MM.1S (cell line): ENCODE measurements at regions not wholly inside any gene's neighbourhood (a gene's known extent, or its start where the extent isn't known, plus 50 kb on each side); places are given as distances from the start of the nearest gene placed in this dataset.

Experiments used
- DNase-seq: peaks from one replicate; pipeline ENCODE4 v3.0.0-alpha.2; 2015
- H2AFZ ChIP-seq: fragments of 300-600 bp; sonication (generic); 2 replicates; pipeline ENCODE4 v1.6.0; 2016; ENCODE audit warnings: antibody characterized with exemption, low read length
- H3F3A ChIP-seq: fragments of 300-600 bp; sonication (generic); 2 replicates; pipeline ENCODE4 v1.6.1; 2016; ENCODE audit warnings: mild to moderate bottlenecking, antibody characterized with exemption, low read length, moderate library complexity, mixed read lengths; ENCODE audit not compliant: insufficient read depth
- H3K27ac ChIP-seq: fragments of 300-600 bp; sonication (generic); 2 replicates; pipeline ENCODE4 v1.5.1; 2016; ENCODE audit warnings: mild to moderate bottlenecking, low read length
- H3K27me3 ChIP-seq: fragments of 300-600 bp; sonication (generic); replicated peaks from 2 replicates; pipeline ENCODE4 v1.6.0; 2016; ENCODE audit warnings: low read length; ENCODE audit not compliant: insufficient read depth
- H3K36me3 ChIP-seq: fragments of 300-600 bp; sonication (generic); replicated peaks from 2 replicates; pipeline ENCODE4 v1.6.1; 2016; ENCODE audit warnings: mild to moderate bottlenecking, low read length, mixed read lengths; ENCODE audit not compliant: insufficient read depth
- H3K4me1 ChIP-seq: fragments of 300-600 bp; sonication (generic); 2 replicates; pipeline ENCODE4 v1.6.1; 2016; ENCODE audit warnings: low read length, mixed read lengths
- H3K4me2 ChIP-seq: fragments of 300-600 bp; sonication (generic); 2 replicates; pipeline ENCODE4 v1.6.0; 2016; ENCODE audit warnings: low read depth, low read length
- H3K4me3 ChIP-seq: fragments of 300-600 bp; sonication (generic); 2 replicates; pipeline ENCODE4 v1.5.1; 2016; ENCODE audit warnings: low read length, mixed read lengths
- H3K79me2 ChIP-seq: fragments of 300-600 bp; sonication (generic); 2 replicates; pipeline ENCODE4 v1.6.1; 2016; ENCODE audit warnings: mixed run types, low read length, mixed read lengths
- H3K9ac ChIP-seq: fragments of 300-600 bp; sonication (generic); 2 replicates; pipeline ENCODE4 v1.6.1; 2016; ENCODE audit warnings: low read length, mixed read lengths
- H3K9me2 ChIP-seq: fragments of 300-600 bp; sonication (generic); replicated peaks from 2 replicates; pipeline ENCODE4 v1.6.1; 2016; ENCODE audit warnings: mild to moderate bottlenecking, low read length, mixed read lengths; ENCODE audit not compliant: insufficient read depth
- H3K9me3 ChIP-seq: fragments of 300-600 bp; sonication (generic); replicated peaks from 2 replicates; pipeline ENCODE4 v1.6.1; 2016; ENCODE audit warnings: mild to moderate bottlenecking, low read length, mixed read lengths; ENCODE audit not compliant: insufficient read depth
- H4K20me1 ChIP-seq: fragments of 300-600 bp; sonication (generic); 2 replicates; pipeline ENCODE4 v1.6.1; 2016; ENCODE audit warnings: mild to moderate bottlenecking, low read length, moderate library complexity, mixed read lengths; ENCODE audit not compliant: insufficient read depth
- CTCF ChIP-seq: fragments of 300-600 bp; sonication (generic); IDR thresholded peaks from 2 replicates; pipeline ENCODE4 v1.5.1; 2016; ENCODE audit warnings: antibody characterized with exemption, low read length, mixed read lengths
- EZH2 ChIP-seq: fragments of 300-600 bp; sonication (generic); optimal IDR thresholded peaks from 2 replicates; pipeline ENCODE3; 2017; ENCODE audit warnings: low read depth, mild to moderate bottlenecking, antibody characterized with exemption, low read length, mixed read lengths
- EZH2phosphoT487 ChIP-seq: fragments of 300-600 bp; sonication (generic); IDR thresholded peaks from 2 replicates; pipeline ENCODE4 v1.6.1; 2018; ENCODE audit warnings: antibody characterized with exemption, low read length

DNA sequence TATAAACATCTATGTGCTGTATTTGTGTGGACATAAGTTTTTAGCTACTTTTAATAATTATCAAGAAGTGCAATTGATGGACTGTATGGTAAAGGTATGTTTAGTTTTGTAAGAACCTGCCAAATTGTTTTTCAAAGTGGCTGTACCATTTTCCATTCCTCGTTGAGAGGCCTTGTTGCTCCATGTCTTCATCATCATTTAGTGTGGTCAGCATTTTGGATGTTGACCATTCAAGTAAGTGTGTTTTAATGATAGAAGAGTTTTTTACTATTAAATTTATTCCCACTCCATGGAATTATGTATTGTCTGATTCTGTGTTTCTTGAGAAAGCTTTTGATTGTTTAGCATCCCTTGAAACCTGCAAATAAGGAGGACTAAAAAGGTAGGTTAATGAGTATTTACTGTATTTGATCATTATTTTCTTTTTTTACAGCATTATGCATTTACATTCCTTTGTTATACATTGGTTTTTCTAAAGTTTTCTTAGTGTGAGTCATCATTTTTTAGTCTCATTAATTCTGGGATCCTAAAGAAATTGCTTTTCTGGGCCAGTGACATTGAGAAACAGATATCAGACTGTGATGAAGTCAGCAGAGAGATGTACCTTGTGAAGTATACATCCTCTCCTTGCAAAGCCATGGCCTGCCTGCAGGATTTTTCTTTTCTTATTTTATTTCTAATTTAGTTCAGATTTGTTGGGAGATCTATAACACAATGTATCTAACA, 312.8 kb upstream of the PTCHD4 start:
- no peak overlapping the region for H3K9ac ChIP-seq
- no peak for DNase-seq
- no peaks in the 10 kb centered on the region for H4K20me1 ChIP-seq
- no peaks in the 10 kb centered on the region for H3K36me3 ChIP-seq
- no peaks in the 10 kb centered on the region for H3F3A ChIP-seq
- no peak for TF ChIP-seq EZH2phosphoT487
- no peak for TF ChIP-seq EZH2
- no peak for TF ChIP-seq CTCF
- H3K4me1 ChIP-seq = no peaks in the 10 kb centered on the region
- H3K9me2 ChIP-seq = no peaks in the 10 kb centered on the region
- H3K27ac ChIP-seq = no peak overlapping the region
- H3K79me2 ChIP-seq = no peaks in the 10 kb centered on the region
- H3K4me2 ChIP-seq = no peak overlapping the region
- H3K27me3 ChIP-seq = no peaks in the 10 kb centered on the region
- H2AFZ ChIP-seq = no peak overlapping the region
- no peaks in the 10 kb centered on the region for H3K9me3 ChIP-seq
- H3K4me3 ChIP-seq = no peak overlapping the region

DNA sequence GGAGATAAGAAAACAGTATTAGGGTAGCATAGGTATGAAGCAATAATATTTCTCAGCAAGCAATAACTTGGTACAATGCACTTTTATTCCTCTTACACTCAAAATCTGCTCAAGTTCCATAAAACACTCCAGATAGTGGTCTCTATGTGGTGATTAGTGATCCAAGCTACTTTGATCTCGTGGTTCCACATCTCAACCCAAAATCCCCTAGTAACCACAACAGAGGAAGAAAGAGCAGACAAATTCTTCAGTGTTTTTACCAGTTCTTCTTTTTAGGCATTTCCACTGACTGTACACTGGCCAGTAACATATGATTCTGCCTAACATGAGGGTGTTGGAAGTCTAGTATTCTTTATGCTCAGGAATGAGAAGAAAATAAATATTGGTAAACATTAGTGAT, 309.0 kb upstream of the PTCHD4 start:
- no peaks in the 10 kb centered on the region for H3F3A ChIP-seq
- no peaks in the 10 kb centered on the region for H4K20me1 ChIP-seq
- H3K36me3 ChIP-seq = no peaks in the 10 kb centered on the region
- DNase-seq = no peak
- H3K27me3 ChIP-seq = no peaks in the 10 kb centered on the region
- no peak overlapping the region for H3K4me2 ChIP-seq
- H3K4me3 ChIP-seq = no peak overlapping the region
- H3K4me1 ChIP-seq = no peaks in the 10 kb centered on the region
- H3K9ac ChIP-seq = no peak overlapping the region
- H2AFZ ChIP-seq = no peak overlapping the region
- no peak for TF ChIP-seq EZH2
- no peak for TF ChIP-seq EZH2phosphoT487
- no peak for TF ChIP-seq CTCF
- no peak overlapping the region for H3K27ac ChIP-seq
- no peaks in the 10 kb centered on the region for H3K9me3 ChIP-seq
- H3K79me2 ChIP-seq = no peaks in the 10 kb centered on the region
- H3K9me2 ChIP-seq = no peaks in the 10 kb centered on the region

DNA sequence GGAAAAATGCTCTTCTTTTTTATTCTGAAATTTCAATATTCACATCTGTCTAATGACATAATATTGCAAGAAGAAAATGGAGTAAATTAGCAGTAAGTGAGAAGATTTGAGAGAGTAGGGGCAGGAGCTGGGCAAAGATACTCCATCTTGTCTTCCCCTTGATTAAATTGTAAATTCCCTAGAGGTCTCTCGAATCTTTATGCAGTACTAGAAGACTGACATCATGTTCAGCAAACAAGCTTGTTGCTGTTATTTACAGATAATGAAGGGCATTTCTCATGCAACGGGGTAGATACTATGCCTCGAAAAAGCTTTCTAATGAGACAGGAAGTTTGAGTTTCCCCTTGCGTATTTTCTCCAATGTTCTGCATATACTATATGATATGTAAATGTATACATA, 306.9 kb upstream of the PTCHD4 start:
- no peaks in the 10 kb centered on the region for H3K27me3 ChIP-seq
- no peak overlapping the region for H3K27ac ChIP-seq
- H3K9ac ChIP-seq = no peak overlapping the region
- no peak for DNase-seq
- no peaks in the 10 kb centered on the region for H3K9me3 ChIP-seq
- H3K9me2 ChIP-seq = no peaks in the 10 kb centered on the region
- no peaks in the 10 kb centered on the region for H3F3A ChIP-seq
- no peaks in the 10 kb centered on the region for H3K79me2 ChIP-seq
- no peak overlapping the region for H2AFZ ChIP-seq
- no peak overlapping the region for H3K4me2 ChIP-seq
- no peaks in the 10 kb centered on the region for H3K36me3 ChIP-seq
- TF ChIP-seq EZH2phosphoT487 (no peak), EZH2 (no peak), CTCF (no peak)
- no peak overlapping the region for H3K4me3 ChIP-seq
- H3K4me1 ChIP-seq = no peaks in the 10 kb centered on the region
- H4K20me1 ChIP-seq = no peaks in the 10 kb centered on the region
